Thoracic aorta (tissue), 2 donors: ENCODE measurements at regions not wholly inside any gene's neighbourhood (a gene's known extent, or its start where the extent isn't known, plus 50 kb on each side); places are given as distances from the start of the nearest gene placed in this dataset.
"Not testable (repeated sequence)": the region's sequence is repeated elsewhere in the genome, so short reads cannot be mapped to it uniquely, and the experiment has no call there.

Experiments
- ATAC-seq: fragments of 150-250 bp; one replicate; pipeline ENCODE4 v1.8.0; 2017; ENCODE audit warnings: low read depth; ENCODE audit not compliant: insufficient number of reproducible peaks, low FRiP score
- DNase-seq: peaks from one replicate; pipeline ENCODE4 v3.0.0-alpha.2; 2020; ENCODE audit warnings: low spot score
- H3K27ac ChIP-seq, 2 donors: fragments of 200-600 bp; sonication (generic); 1 replicate in 1 of 2; 2 replicates in 1 of 2; pipeline ENCODE4 v1.5.1; 2016; ENCODE audit warnings: mild to moderate bottlenecking in 2 of 2, moderate library complexity in 2 of 2
- H3K27me3 ChIP-seq: fragments of 200-600 bp; sonication (generic); replicated peaks from 2 replicates; pipeline ENCODE4 v1.6.0; 2016; ENCODE audit warnings: mild to moderate bottlenecking; ENCODE audit not compliant: insufficient read depth
- H3K36me3 ChIP-seq: fragments of 200-600 bp; sonication (generic); one replicate; pipeline ENCODE4 v1.5.1; 2016
- H3K4me1 ChIP-seq, 2 donors: fragments of 200-600 bp; sonication (generic); 1 replicate in 1 of 2; 2 replicates in 1 of 2; pipeline versions ENCODE4 v1.5.1 to v1.6.0; 2016; ENCODE audit warnings: low read depth in 2 of 2, mild to moderate bottlenecking in 1 of 2; ENCODE audit not compliant: control insufficient read depth in 1 of 2
- H3K4me3 ChIP-seq: fragments of 200-600 bp; sonication (generic); 2 replicates; pipeline ENCODE4 v1.5.1; 2016; ENCODE audit warnings: mild to moderate bottlenecking
- H3K9me3 ChIP-seq: fragments of 200-600 bp; sonication (generic); 2 replicates; pipeline ENCODE4 v1.5.1; 2016

DNA sequence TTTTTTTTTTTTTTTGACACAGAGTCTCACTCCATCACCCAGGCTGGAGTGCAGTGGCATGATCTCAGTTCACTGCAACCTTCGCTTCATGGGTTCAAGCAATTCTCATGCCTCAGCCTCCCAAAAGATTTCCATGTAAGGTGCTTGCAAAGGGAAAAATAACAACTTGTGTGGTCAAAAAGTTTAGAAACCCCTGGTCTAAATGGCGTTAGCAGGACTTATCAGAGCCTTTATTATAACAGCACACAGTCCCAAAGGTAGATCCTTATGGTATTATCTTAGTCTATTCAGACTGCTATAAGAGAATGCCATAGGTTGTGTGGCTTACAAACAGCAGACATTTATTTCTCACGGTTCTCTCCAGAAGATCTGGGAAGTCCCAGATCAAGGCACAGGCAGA, 135.0 kb downstream of the NPIPA8 start:
- not testable (repeated sequence) for H3K27ac ChIP-seq, ATAC-seq, H3K4me1 ChIP-seq, H3K27me3 ChIP-seq, H3K9me3 ChIP-seq, H3K4me3 ChIP-seq, H3K36me3 ChIP-seq, DNase-seq

DNA sequence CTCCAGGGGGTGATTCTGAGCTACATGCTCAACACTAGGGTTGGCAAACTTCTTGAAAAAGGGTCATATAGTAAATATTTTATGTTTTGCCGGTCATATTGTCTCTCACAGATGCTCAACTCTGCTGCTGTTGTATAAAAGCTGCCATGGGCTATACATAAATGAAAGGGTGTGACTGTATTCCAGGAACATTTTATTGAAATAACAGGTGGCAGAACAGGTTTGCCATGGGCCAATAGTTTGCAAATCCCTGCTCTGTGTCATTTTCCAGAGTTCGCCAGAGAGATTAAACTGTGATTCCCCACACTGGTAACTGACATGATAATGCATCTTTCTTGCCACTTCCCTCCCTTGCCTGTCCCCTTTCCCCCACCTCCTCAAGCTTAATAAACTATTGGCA, 144.1 kb downstream of the NPIPA8 start:
- not testable (repeated sequence) for H3K27me3 ChIP-seq, H3K36me3 ChIP-seq, ATAC-seq, H3K4me1 ChIP-seq, H3K4me3 ChIP-seq, H3K9me3 ChIP-seq, DNase-seq, H3K27ac ChIP-seq

DNA sequence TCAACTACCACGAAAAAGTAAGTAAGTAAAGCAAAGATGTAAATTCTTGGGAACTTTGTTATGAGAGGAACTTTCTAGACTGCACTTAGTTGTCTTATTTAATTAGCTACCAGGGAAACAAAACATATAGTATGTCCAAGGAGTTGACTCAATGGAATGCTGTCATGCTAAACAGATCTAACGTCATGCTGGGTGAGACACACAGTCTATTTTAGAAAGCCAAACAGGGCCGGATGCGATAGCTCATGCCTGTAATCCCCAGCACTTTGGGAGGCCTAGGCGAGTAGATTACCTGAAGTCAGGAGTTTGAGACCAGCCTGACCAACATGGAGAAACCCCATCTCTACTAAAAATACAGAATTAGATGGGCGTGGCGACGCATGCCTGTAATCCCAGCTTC, 146.4 kb downstream of the NPIPA8 start:
- not testable (repeated sequence) for H3K9me3 ChIP-seq, H3K36me3 ChIP-seq, ATAC-seq, H3K27me3 ChIP-seq, H3K4me3 ChIP-seq, DNase-seq, H3K27ac ChIP-seq, H3K4me1 ChIP-seq

DNA sequence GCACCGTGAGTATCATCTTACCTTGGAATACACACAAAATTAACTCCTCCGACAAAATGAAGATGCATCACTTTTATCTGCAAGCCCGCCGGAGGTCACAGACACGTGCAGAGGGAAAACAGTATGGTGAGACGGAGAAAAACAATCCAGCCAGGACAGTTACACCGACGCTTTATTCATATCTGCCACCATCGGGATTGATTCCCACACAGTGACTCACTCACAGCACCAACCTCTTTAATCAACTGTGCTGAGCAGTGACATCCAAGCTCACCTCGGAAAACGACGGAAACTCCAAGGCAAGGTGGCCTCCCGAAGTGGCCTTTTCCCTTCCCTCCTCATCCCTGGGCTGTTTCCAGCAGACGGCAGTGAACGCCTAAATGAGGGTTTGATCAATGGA, 151.8 kb downstream of the NPIPA8 start:
- H3K9me3 ChIP-seq, H3K27me3 ChIP-seq, H3K27ac ChIP-seq, ATAC-seq, H3K4me1 ChIP-seq, H3K36me3 ChIP-seq, DNase-seq, H3K4me3 ChIP-seq: not testable (repeated sequence)

DNA sequence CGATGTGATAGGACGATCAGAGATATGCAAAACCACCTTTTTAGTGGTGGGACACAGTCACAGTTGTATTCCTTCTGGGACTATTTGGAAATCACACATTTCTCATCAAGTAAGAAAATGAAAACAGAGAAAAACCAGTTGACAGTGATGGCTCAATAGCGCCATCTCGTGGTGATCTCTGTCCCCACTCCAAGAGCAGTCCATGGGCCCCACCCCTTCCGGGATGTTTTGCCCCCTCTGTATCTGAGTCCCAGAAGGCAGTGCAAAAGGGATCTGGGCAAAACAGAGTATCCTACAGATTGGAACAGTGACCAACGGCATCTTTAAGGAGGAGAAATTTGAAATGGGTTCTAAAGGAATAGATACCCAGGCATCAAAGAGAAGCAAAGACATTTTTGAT, 155.5 kb downstream of the NPIPA8 start:
- not testable (repeated sequence) for ATAC-seq, H3K27ac ChIP-seq, DNase-seq, H3K4me3 ChIP-seq, H3K36me3 ChIP-seq, H3K27me3 ChIP-seq, H3K9me3 ChIP-seq, H3K4me1 ChIP-seq

DNA sequence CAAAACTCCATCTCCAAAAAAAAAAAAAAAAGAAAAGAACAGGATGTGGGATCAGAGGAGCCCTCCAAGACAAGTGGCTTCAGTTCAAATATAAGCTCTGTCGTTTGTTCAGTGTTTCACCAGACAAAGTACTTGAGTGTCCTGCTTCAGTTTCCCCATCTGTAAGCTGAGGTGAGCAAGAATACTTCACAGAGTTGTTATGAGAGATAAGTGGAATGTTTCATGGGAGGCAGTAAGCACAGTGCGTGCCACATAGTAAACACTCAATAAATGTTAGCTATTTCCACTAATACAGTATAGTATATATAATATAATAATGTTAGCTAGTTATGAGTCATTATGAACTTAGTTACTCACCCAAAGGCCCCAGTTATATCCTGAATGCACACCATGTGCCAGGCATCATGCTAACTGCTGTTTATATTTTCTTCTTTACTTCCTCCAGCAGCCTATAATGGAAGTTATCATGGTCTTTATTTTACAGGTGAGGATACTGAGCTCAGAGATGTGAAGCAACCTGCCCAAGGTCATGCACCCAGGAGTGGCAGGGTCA, 162.5 kb downstream of the NPIPA8 start:
- not testable (repeated sequence) for H3K36me3 ChIP-seq, H3K27ac ChIP-seq, H3K27me3 ChIP-seq, DNase-seq, H3K9me3 ChIP-seq, H3K4me3 ChIP-seq, ATAC-seq, H3K4me1 ChIP-seq

DNA sequence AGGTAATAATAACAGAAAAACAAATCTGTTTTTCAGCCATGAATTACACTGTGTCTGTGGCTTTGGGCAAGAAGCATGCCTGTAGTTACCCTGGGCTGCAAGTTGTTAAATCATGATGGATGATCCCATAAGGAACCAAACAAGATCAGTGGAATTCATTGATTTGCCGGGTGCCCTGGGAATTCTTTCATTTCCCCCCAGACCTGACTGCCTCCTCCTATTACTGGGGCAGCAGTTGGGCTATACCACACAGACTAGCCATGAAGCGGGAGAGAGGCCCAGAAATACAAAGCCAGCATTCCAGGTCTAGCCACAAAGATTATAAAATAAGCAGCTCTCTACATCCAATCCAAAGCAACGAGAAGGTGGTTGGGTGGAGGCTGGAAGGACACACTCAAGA, 174.2 kb downstream of the NPIPA8 start:
- not testable (repeated sequence) for DNase-seq, H3K9me3 ChIP-seq, H3K27me3 ChIP-seq, ATAC-seq, H3K36me3 ChIP-seq, H3K4me3 ChIP-seq, H3K4me1 ChIP-seq, H3K27ac ChIP-seq

DNA sequence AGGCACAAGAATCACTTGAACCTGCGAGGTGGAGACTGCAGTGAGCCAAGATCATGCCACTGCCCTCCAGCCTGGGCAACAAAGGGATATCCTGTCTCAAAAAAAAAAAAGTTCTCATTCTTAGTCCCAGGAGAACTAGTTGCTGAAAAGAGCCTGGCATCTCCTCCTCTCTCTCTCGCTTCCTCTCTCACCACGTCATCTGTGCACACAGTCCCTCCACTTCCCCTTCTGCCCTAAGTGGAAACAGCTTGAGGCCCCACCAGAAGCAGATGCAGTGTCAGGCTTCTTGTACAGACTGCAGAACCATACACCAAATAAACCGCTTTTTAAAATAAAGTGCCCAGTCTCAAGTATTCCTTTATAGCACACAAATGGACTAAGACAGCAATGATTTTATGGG, 175.3 kb downstream of the NPIPA8 start:
- H3K4me3 ChIP-seq = not testable (repeated sequence)

DNA sequence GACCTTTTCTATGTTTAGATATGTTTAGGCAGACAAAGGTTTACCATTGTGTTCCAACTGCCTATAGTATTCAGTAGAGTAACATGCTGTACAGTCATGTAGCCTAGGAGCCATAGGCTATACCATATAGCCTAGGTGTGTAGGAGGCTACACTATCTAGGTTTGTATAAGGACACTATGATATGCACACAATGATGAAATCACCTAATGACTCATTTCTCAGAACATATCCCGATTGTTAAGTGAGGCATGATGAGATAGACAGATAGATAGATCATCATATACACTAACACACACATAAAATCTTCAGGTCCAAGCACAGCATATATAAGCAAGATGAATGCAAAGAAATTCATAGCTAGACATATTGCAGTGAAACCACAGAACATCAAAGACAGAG, 177.4 kb downstream of the NPIPA8 start:
- H3K4me3 ChIP-seq, H3K27me3 ChIP-seq, H3K36me3 ChIP-seq, ATAC-seq, H3K9me3 ChIP-seq, H3K27ac ChIP-seq, H3K4me1 ChIP-seq, DNase-seq: not testable (repeated sequence)

More for the DNA sequence above, 175.3 kb downstream of the NPIPA8 start:
- ATAC-seq, H3K4me1 ChIP-seq, DNase-seq, H3K9me3 ChIP-seq, H3K36me3 ChIP-seq, H3K27ac ChIP-seq, H3K27me3 ChIP-seq: not testable (repeated sequence)

DNA sequence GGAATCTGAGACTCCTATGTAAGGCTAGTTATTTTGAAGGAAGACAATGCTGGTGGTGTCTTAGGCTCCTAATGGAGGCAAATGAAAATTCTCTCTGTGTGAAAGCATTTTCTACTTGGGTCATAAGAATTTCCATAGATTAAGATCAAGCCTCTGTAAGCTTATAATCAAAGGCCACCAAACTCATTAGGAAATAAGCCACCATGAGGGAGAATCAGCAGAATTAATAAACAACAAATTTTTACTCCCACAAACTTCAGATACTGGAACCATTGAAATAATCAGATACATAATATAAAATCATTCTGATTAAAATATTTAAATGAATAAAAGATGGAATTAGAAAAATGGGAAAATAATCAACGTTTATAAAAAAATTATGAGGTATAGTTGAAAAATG, 178.7 kb downstream of the NPIPA8 start:
- H3K27ac ChIP-seq, ATAC-seq, DNase-seq, H3K36me3 ChIP-seq, H3K27me3 ChIP-seq, H3K4me1 ChIP-seq, H3K4me3 ChIP-seq, H3K9me3 ChIP-seq: not testable (repeated sequence)

DNA sequence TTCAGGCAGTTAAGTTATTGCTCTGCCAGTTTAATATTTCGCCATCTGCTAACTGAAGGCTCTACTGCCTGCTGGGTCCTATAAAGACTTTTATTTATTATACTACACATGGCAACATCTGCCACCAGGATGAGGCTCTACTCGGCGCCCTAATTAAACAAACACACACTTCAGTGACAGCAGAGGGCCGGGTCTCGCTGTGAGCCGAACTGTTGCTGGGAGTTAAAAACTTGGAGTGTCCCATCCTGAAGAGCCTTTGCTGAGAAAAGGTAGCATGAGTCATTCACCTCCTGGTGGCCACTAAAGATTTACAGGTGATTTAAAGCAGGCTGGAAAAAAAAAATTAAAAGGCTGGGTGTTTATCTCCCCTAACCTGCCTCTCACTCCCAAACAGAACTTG, 183.7 kb downstream of the NPIPA8 start:
- not testable (repeated sequence) for ATAC-seq, H3K4me1 ChIP-seq, H3K36me3 ChIP-seq, H3K27ac ChIP-seq, DNase-seq, H3K4me3 ChIP-seq, H3K9me3 ChIP-seq, H3K27me3 ChIP-seq

DNA sequence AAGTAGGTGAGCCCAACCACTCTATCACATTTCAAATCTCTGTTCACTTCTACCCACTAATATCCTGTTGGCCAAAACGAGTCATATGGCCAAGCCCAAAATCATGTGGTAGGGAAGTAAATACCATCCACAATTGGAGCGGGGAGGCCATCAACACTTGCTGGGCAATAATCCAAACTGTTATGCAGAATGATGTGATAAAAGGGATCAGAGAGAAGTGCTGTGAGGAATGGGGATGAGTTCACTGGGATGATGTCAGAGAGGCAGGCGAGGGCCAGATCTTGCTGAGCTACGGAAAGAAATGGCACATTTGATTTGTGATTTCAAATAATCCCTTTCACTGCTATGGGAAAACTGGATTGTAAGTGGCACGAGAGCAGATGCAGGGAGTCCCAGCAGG, 188.4 kb downstream of the NPIPA8 start:
- not testable (repeated sequence) for H3K27me3 ChIP-seq, H3K9me3 ChIP-seq, DNase-seq, ATAC-seq, H3K4me1 ChIP-seq, H3K27ac ChIP-seq, H3K4me3 ChIP-seq, H3K36me3 ChIP-seq

DNA sequence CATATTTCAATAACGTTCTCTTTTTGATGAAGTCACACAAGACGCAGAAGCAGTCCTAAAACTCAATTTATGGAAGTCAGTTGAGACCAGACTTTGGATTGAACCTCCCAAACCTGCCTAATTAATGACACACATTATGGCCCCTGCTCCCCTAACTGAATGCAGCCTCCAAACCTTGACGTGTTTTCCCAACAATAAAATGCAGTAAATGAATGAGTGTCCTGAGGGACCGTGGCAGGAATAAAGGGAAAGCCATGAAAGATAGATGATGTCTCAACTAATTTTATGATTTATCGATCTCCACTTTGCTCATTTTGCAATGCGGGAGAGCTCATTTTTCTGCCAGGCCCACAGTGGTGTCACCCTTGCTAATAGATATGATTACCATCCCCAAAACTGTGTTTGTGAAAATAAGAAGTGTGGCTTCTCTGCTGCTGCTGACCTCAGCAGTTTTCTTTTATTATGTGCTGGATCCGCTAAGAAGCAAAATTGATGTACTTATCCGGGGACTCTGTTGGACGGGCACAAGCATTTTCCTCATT, 189.9 kb downstream of the NPIPA8 start:
- H3K4me3 ChIP-seq, H3K36me3 ChIP-seq, DNase-seq, ATAC-seq, H3K4me1 ChIP-seq, H3K9me3 ChIP-seq, H3K27me3 ChIP-seq, H3K27ac ChIP-seq: not testable (repeated sequence)
